H1 (cell line): ENCODE measurements at regions not wholly inside any gene's neighbourhood (a gene's known extent, or its start where the extent isn't known, plus 50 kb on each side); places are given as distances from the start of the nearest gene placed in this dataset.
A peak's percentile ranks its signal among the peaks of the same experiment; 100 is the strongest.

Experiments used
- CTCF ChIA-PET: fragments of 300-600 bp; sonication (Branson Sonifier 250); formaldehyde crosslinking; loops from one replicate; lab custom pipeline; 2021; ENCODE audit not compliant: partially characterized antibody; lab: Charles Lee
- POLR2A ChIA-PET: fragments of 300-600 bp; sonication (Branson Sonifier 250); formaldehyde crosslinking; loops from one replicate; lab custom pipeline; 2021; ENCODE audit warnings: inconsistent platforms; ENCODE audit not compliant: partially characterized antibody; lab: Charles Lee
- DNase-seq, 2 experiments: peaks; one replicate each; pipeline versions ENCODE4 v3.0.0 to v3.0.0-alpha.2; 2010 to 2022; ENCODE audit warnings: low spot score in 2 of 2, low read depth in 1 of 2, mixed read lengths in 1 of 2
- FAIRE-seq: peaks from 2 replicates; lab custom pipeline; 2011; peaks lifted over from hg19 to GRCh38; lab: Jason Lieb, UNC
- H2AFZ ChIP-seq: 2 replicates; pipeline ENCODE4 v1.8.1; 2012; ENCODE audit warnings: low read length, inconsistent platforms
- H2AK5ac ChIP-seq: 2 replicates; pipeline ENCODE4 v1.6.1; 2013; ENCODE audit warnings: low read depth, low read length
- H2BK120ac ChIP-seq: replicated peaks from 2 replicates; pipeline ENCODE3; 2013; ENCODE audit warnings: low read depth, low read length, inconsistent platforms
- H2BK12ac ChIP-seq: 2 replicates; pipeline ENCODE4 v1.6.1; 2013; ENCODE audit warnings: low read depth, low read length
- H2BK15ac ChIP-seq: 2 replicates; pipeline ENCODE4 v1.6.1; 2013; ENCODE audit warnings: low read length
- H2BK20ac ChIP-seq: 2 replicates; pipeline ENCODE4 v1.6.1; 2013; ENCODE audit warnings: low read length
- H2BK5ac ChIP-seq: 2 replicates; pipeline ENCODE4 v1.6.1; 2013; ENCODE audit warnings: low read depth, low read length
- H3K14ac ChIP-seq: 2 replicates; pipeline ENCODE4 v1.6.1; 2013; ENCODE audit warnings: inconsistent platforms; ENCODE audit not compliant: insufficient read length
- H3K18ac ChIP-seq: 2 replicates; pipeline ENCODE4 v1.6.1; 2013; ENCODE audit warnings: low read length; ENCODE audit errors: extremely low read depth
- H3K23ac ChIP-seq: 2 replicates; pipeline ENCODE4 v1.6.1; 2013; ENCODE audit warnings: inconsistent platforms; ENCODE audit not compliant: insufficient read length
- H3K23me2 ChIP-seq: 2 replicates; pipeline ENCODE4 v1.6.1; 2013; ENCODE audit warnings: low read depth, low read length
- H3K27ac ChIP-seq: 2 replicates; pipeline ENCODE4 v1.6.1; 2011; ENCODE audit warnings: low read depth, low read length, inconsistent platforms
- H3K27me3 ChIP-seq, 4 experiments: replicated peaks in 1 of 4; 1 replicate in 1 of 4; 2 replicates in 3 of 4; pipeline versions ENCODE4 v1.6.1 to v1.8.1; 2011 to 2013; ENCODE audit warnings: low read length in 3 of 4, mild to moderate bottlenecking in 3 of 4, inconsistent platforms in 2 of 4, mixed read lengths in 2 of 4, moderate library complexity in 1 of 4; ENCODE audit not compliant: control insufficient read depth in 3 of 4, insufficient read depth in 3 of 4; ENCODE audit errors: extremely low read depth in 1 of 4
- H3K36me3 ChIP-seq, 4 experiments: 2 replicates each; pipeline versions ENCODE4 v1.6.1 to v1.8.1; 2011 to 2013; ENCODE audit warnings: mild to moderate bottlenecking in 4 of 4, low read length in 3 of 4, moderate library complexity in 2 of 4, control low read depth in 1 of 4, inconsistent platforms in 1 of 4; ENCODE audit not compliant: insufficient read depth in 4 of 4, control insufficient read depth in 2 of 4
- H3K4ac ChIP-seq: replicated peaks from 2 replicates; pipeline ENCODE3; 2013; ENCODE audit warnings: low read length, low read depth, mixed read lengths, inconsistent platforms; ENCODE audit not compliant: insufficient read length
- H3K4me1 ChIP-seq, 4 experiments: replicated peaks in 1 of 4; 1 replicate in 1 of 4; 2 replicates in 3 of 4; pipeline versions ENCODE4 v1.6.1 to v1.8.1; 2011 to 2013; ENCODE audit warnings: low read length in 3 of 4, inconsistent platforms in 2 of 4, mixed read lengths in 1 of 4; ENCODE audit not compliant: insufficient read depth in 4 of 4, control insufficient read depth in 3 of 4
- H3K4me2 ChIP-seq, 2 experiments: 2 replicates each; pipeline versions ENCODE4 v1.6.1 to v1.8.1; 2011 to 2013; ENCODE audit warnings: low read depth in 2 of 2, low read length in 2 of 2, control low read depth in 1 of 2, inconsistent platforms in 1 of 2, mild to moderate bottlenecking in 1 of 2; ENCODE audit not compliant: insufficient read depth in 1 of 2
- H3K4me3 ChIP-seq, 4 experiments: fragments of 200-600, 300-600 bp in 1 of 4; sonication (generic), shearing (Covaris generic), sonication (Bioruptor Twin) in 1 of 4; 2 replicates each; pipeline versions ENCODE4 v1.5.1 to v1.8.1; 2011 to 2016; ENCODE audit warnings: low read length in 4 of 4, low read depth in 3 of 4, control low read depth in 2 of 4, inconsistent platforms in 2 of 4, mild to moderate bottlenecking in 2 of 4, mixed read lengths in 1 of 4, moderate library complexity in 1 of 4; ENCODE audit not compliant: insufficient read depth in 2 of 4; ENCODE audit errors: extremely low read depth in 1 of 4
- H3K56ac ChIP-seq: replicated peaks from 2 replicates; pipeline ENCODE3; 2013; ENCODE audit warnings: low read depth, mild to moderate bottlenecking, mixed read lengths, low read length, inconsistent platforms; ENCODE audit not compliant: insufficient read length
- H3K79me1 ChIP-seq: 2 replicates; pipeline ENCODE4 v1.6.1; 2013; ENCODE audit warnings: low read depth, low read length, control low read depth
- H3K79me2 ChIP-seq, 2 experiments: 2 replicates each; pipeline versions ENCODE4 v1.6.1 to v1.8.1; 2012 to 2013; ENCODE audit warnings: low read length in 2 of 2, mild to moderate bottlenecking in 2 of 2, inconsistent platforms in 1 of 2; ENCODE audit not compliant: insufficient read depth in 2 of 2, control insufficient read depth in 1 of 2
- H3K9ac ChIP-seq, 4 experiments: replicated peaks in 1 of 4; 1 replicate in 1 of 4; 2 replicates in 3 of 4; pipeline versions ENCODE4 v1.6.1 to v1.8.1; 2011 to 2013; ENCODE audit warnings: low read depth in 3 of 4, low read length in 3 of 4, control low read depth in 2 of 4, mild to moderate bottlenecking in 2 of 4, moderate library complexity in 2 of 4, inconsistent platforms in 1 of 4; ENCODE audit errors: extremely low read depth in 1 of 4
- H3K9me3 ChIP-seq, 2 experiments: 2 replicates each; pipeline versions ENCODE4 v1.6.1 to v1.8.1; 2012 to 2013; ENCODE audit warnings: mild to moderate bottlenecking in 2 of 2, moderate library complexity in 2 of 2, control low read depth in 1 of 2, inconsistent platforms in 1 of 2, low read depth in 1 of 2, low read length in 1 of 2, mixed read lengths in 1 of 2; ENCODE audit not compliant: insufficient read depth in 2 of 2
- H4K20me1 ChIP-seq, 2 experiments: replicated peaks in 1 of 2; 2 replicates each; pipeline versions ENCODE3 to v1.8.1; 2011 to 2013; ENCODE audit warnings: inconsistent platforms in 2 of 2, low read length in 2 of 2, mild to moderate bottlenecking in 1 of 2; ENCODE audit not compliant: insufficient read depth in 2 of 2, control insufficient read depth in 1 of 2
- H4K5ac ChIP-seq: 2 replicates; pipeline ENCODE4 v1.6.1; 2013; ENCODE audit warnings: low read length, low read depth, mixed read lengths, inconsistent platforms; ENCODE audit not compliant: insufficient read length
- H4K8ac ChIP-seq: 2 replicates; pipeline ENCODE4 v1.8.0; 2013; ENCODE audit warnings: mild to moderate bottlenecking, moderate library complexity, low read length, inconsistent platforms; ENCODE audit not compliant: insufficient read depth; ENCODE audit errors: extremely low read depth
- H4K91ac ChIP-seq: replicated peaks from 2 replicates; pipeline ENCODE3; 2013; ENCODE audit warnings: low read length, mixed read lengths, inconsistent platforms; ENCODE audit not compliant: insufficient read length
- CEBPB ChIP-seq: IDR thresholded peaks from 2 replicates; pipeline ENCODE4 v1.6.1; 2012; ENCODE audit warnings: low read depth, low read length
- CTBP2 ChIP-seq: IDR thresholded peaks from 2 replicates; pipeline ENCODE4 v1.7.0; 2011; ENCODE audit warnings: borderline replicate concordance, mild to moderate bottlenecking, moderate library complexity, mixed read lengths, low read length; ENCODE audit not compliant: insufficient read depth, insufficient read length
- GTF2F1 ChIP-seq: IDR thresholded peaks from 2 replicates; pipeline ENCODE4 v1.6.1; 2012; ENCODE audit warnings: low read depth, low read length, improper control_type of control experiment, borderline replicate concordance
- HDAC2 ChIP-seq, 2 experiments: fragments of 300-600 bp in 1 of 2; sonication (generic) in 1 of 2; IDR thresholded peaks; 2 replicates each; pipeline ENCODE4 v1.6.1; 2011 to 2012; ENCODE audit warnings: low read depth in 2 of 2, low read length in 2 of 2, mild to moderate bottlenecking in 2 of 2, moderate library complexity in 2 of 2, borderline replicate concordance in 1 of 2, inconsistent platforms in 1 of 2
- KDM5A ChIP-seq: fragments of 200-600 bp; IDR thresholded peaks from 2 replicates; pipeline ENCODE4 v1.7.1; 2012; ENCODE audit warnings: mild to moderate bottlenecking, low read length, inconsistent platforms, mixed read lengths
- POLR2A ChIP-seq, 2 experiments: IDR thresholded peaks; 1 replicate in 1 of 2; 2 replicates in 1 of 2; pipeline ENCODE4 v1.6.1; 2011; ENCODE audit warnings: low read depth in 2 of 2, low read length in 2 of 2, mild to moderate bottlenecking in 2 of 2; ENCODE audit errors: control extremely low read depth in 1 of 2
- RAD21 ChIP-seq, 2 experiments: IDR thresholded peaks in 1 of 2; conservative IDR thresholded peaks in 1 of 2; 2 replicates each; pipeline ENCODE4 v1.6.1; 2011; ENCODE audit warnings: low read depth in 2 of 2, low read length in 2 of 2, improper control_type of control experiment in 1 of 2, inconsistent platforms in 1 of 2, mild to moderate bottlenecking in 1 of 2, moderate library complexity in 1 of 2
- SAP30 ChIP-seq: fragments of 300-600 bp; sonication (generic); IDR thresholded peaks from 2 replicates; pipeline ENCODE4 v1.7.1; 2012; ENCODE audit warnings: low read length, moderate library complexity, mild to moderate bottlenecking, inconsistent platforms; ENCODE audit not compliant: insufficient read depth, insufficient replicate concordance
- SIX5 ChIP-seq: IDR thresholded peaks from 2 replicates; pipeline ENCODE4 v1.6.1; 2011; ENCODE audit warnings: mild to moderate bottlenecking, low read depth, low read length
- SP2 ChIP-seq: IDR thresholded peaks from 2 replicates; pipeline ENCODE4 v1.6.1; 2012; ENCODE audit warnings: mild to moderate bottlenecking, low read length, inconsistent platforms
- TAF1 ChIP-seq: IDR thresholded peaks from 2 replicates; pipeline ENCODE4 v1.6.1; 2011; ENCODE audit warnings: mild to moderate bottlenecking, low read depth, low read length
- TAF7 ChIP-seq: optimal IDR thresholded peaks from 2 replicates; pipeline ENCODE3; 2011; ENCODE audit warnings: low read depth, mild to moderate bottlenecking, inconsistent platforms, low read length, moderate library complexity, borderline replicate concordance
- YY1 ChIP-seq: IDR thresholded peaks from 2 replicates; pipeline ENCODE4 v1.6.1; 2011; ENCODE audit warnings: low read depth, mild to moderate bottlenecking, low read length
- WGBS, 2 experiments: shearing (Covaris generic) in 1 of 2; methylation state at CpG; one replicate each; pipeline versions ENCODE4 v1.1.6 to v1.1.7; 2013 to 2015; ENCODE audit warnings: low lambda C conversion rate in 2 of 2, mixed read lengths in 2 of 2, inconsistent platforms in 1 of 2, low coverage in 1 of 2, missing lambda C conversion rate in 1 of 2; ENCODE audit not compliant: insufficient replicate concordance in 2 of 2, insufficient coverage in 1 of 2, insufficient read length in 1 of 2; ENCODE audit errors: extremely low coverage in 1 of 2, missing lambda C conversion rate in 1 of 2; 5-methylcytosine and 5-hydroxymethylcytosine counted together

DNA sequence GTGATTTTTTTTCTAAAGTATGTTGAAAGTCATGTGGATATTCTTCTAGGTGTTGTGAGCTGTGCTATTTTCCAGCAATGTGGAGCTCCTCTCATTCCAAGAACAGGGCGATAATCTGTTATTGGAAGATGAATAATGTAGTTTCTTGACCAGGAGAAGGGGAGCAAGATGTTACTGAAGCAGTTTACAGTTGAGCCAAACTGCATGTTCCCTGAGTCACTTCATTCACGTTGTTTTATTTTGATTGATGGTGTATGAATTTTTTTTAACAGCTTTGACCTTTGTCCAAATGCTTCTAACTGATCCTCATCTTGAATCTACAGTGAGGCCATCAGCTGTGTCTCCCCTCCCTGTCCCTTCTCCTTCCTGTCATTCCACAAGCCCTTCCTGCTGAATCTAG, 277.1 kb upstream of the KLF6 start:
- H3K4ac ChIP-seq: no peak overlapping the region
- no peak overlapping the region for H2BK120ac ChIP-seq
- H2BK5ac ChIP-seq: 0 out of 2 replicates have a peak overlapping the region, but pooled peaks have one; percentile 17
- H3K36me3 ChIP-seq: no peaks in the 10 kb centered on the region
- FAIRE-seq (no peak), DNase-seq (no peak)
- H2BK15ac ChIP-seq: no peak overlapping the region
- TF ChIP-seq KDM5A: no peak
- TF ChIP-seq POLR2A (IDR thresholded peaks at IDR 0.05; ENCODE audit: control extremely low read depth in 1 of 2, low read depth in 2 of 2, low read length in 2 of 2): no peak
- TF ChIP-seq TAF7: no peak
- TF ChIP-seq YY1: no peak
- TF ChIP-seq SIX5: no peak
- TF ChIP-seq TAF1: no peak
- no peak for TF ChIP-seq SAP30
- TF ChIP-seq HDAC2 (IDR thresholded peaks at IDR 0.05; ENCODE audit: borderline replicate concordance in 1 of 2, low read depth in 2 of 2, low read length in 2 of 2): no peak
- TF ChIP-seq RAD21 (IDR thresholded peaks at IDR 0.05 in 1 of 2, conservative IDR thresholded peaks at IDR 0.05 in 1 of 2; ENCODE audit: low read depth in 2 of 2, low read length in 2 of 2): no peak
- no peak for TF ChIP-seq CTBP2
- no peak for TF ChIP-seq SP2
- no peak for TF ChIP-seq CEBPB
- no peak for TF ChIP-seq GTF2F1
- no peaks in the 10 kb centered on the region for H3K79me1 ChIP-seq
- H2AFZ ChIP-seq: no peak overlapping the region
- no peaks in the 10 kb centered on the region for H3K23me2 ChIP-seq
- H3K23ac ChIP-seq: no peak overlapping the region
- ChIA-PET CTCF (no interaction called here), POLR2A (no interaction called here)
- no peak overlapping the region for H3K4me3 ChIP-seq
- H4K91ac ChIP-seq: no peak overlapping the region
- no peak overlapping the region for H4K8ac ChIP-seq
- no peak overlapping the region for H3K56ac ChIP-seq
- no peaks in the 10 kb centered on the region for H4K20me1 ChIP-seq
- no peaks in the 10 kb centered on the region for H3K4me1 ChIP-seq
- no peaks in the 10 kb centered on the region for H3K9me3 ChIP-seq
- no peak overlapping the region for H3K27ac ChIP-seq
- WGBS, 2 experiments: 87% methylated on average over 2 of the region's 2 CpGs; no CpG with 5 or more reads in 1 of the 2 experiments
- H3K14ac ChIP-seq: no peak overlapping the region
- no peak overlapping the region for H2BK20ac ChIP-seq
- no peak overlapping the region for H3K18ac ChIP-seq
- no peak overlapping the region for H2BK12ac ChIP-seq
- H3K9ac ChIP-seq: no peak overlapping the region
- H3K4me2 ChIP-seq: no peak overlapping the region
- H3K79me2 ChIP-seq: no peaks in the 10 kb centered on the region
- no peak overlapping the region for H4K5ac ChIP-seq
- no peak overlapping the region for H2AK5ac ChIP-seq
- no peaks in the 10 kb centered on the region for H3K27me3 ChIP-seq
